HepG2 (cell line): ENCODE measurements at regions not wholly inside any gene's neighbourhood (a gene's known extent, or its start where the extent isn't known, plus 50 kb on each side); places are given as distances from the start of the nearest gene placed in this dataset.

ENCODE experiments used
- ATAC-seq: fragments of 200-7000 bp; cut with Tn5 transposase; 3 replicates; pipeline ENCODE4 v1.9.1; 2020; ENCODE audit warnings: mild to moderate bottlenecking, moderate library complexity
- BruUV-seq: library from RNA; stranded (reverse); fragments of 400-500 nt; replicated peaks from 2 replicates; lab custom pipeline; 2021; lab: Mats Ljungman, UMichigan
- CTCF ChIA-PET: fragments of 300-600 bp; formaldehyde crosslinking; extraction: SDS; loops from one replicate; lab custom pipeline; 2021; ENCODE audit warnings: low total read pairs, inconsistent platforms, low intra/inter-chr PET ratio; lab: Yijun Ruan, JAX
- POLR2A ChIA-PET: fragments of 350-600 bp; sonication (Branson Sonifier 250); formaldehyde crosslinking; loops from one replicate; lab custom pipeline; 2020; ENCODE audit warnings: antibody characterized with exemption, inconsistent platforms; lab: Yijun Ruan, JAX
- DNase-seq: peaks from one replicate; pipeline ENCODE4 v3.0.0-alpha.2; 2015; ENCODE audit warnings: low spot score
- FAIRE-seq: peaks from 3 replicates; lab custom pipeline; 2011; peaks lifted over from hg19 to GRCh38; lab: Jason Lieb, UNC
- H2AFZ ChIP-seq: one replicate; pipeline ENCODE4 v1.6.1; 2011; ENCODE audit warnings: low read length, inconsistent platforms
- H3K27ac ChIP-seq: fragments of 300-600 bp; 3 replicates; pipeline ENCODE4 v1.8.0; 2011; ENCODE audit warnings: mixed run types, mild to moderate bottlenecking, mixed read lengths, low read length, inconsistent platforms; ENCODE audit not compliant: insufficient read depth; ENCODE audit errors: extremely low read length
- H3K27me3 ChIP-seq, 2 experiments: fragments of 200-600 bp in 1 of 2; 2 replicates in 1 of 2; 3 replicates in 1 of 2; pipeline versions ENCODE4 v1.6.0 to v1.8.0; 2011; ENCODE audit warnings: low read length in 2 of 2, mild to moderate bottlenecking in 2 of 2, moderate library complexity in 2 of 2, inconsistent platforms in 1 of 2; ENCODE audit not compliant: insufficient read depth in 2 of 2, control insufficient read depth in 1 of 2
- H3K36me3 ChIP-seq, 2 experiments: fragments of 200-600 bp in 1 of 2; replicated peaks in 1 of 2; 2 replicates in 1 of 2; 3 replicates in 1 of 2; pipeline versions ENCODE4 v1.5.1 to v1.8.0; 2011; ENCODE audit warnings: low read length in 2 of 2, inconsistent platforms in 1 of 2; ENCODE audit not compliant: insufficient read depth in 2 of 2, control insufficient read depth in 1 of 2
- H3K4me1 ChIP-seq: 2 replicates; pipeline ENCODE4 v1.5.1; 2012; ENCODE audit warnings: low read length, inconsistent platforms; ENCODE audit not compliant: insufficient read depth
- H3K4me2 ChIP-seq: 2 replicates; pipeline ENCODE4 v1.6.0; 2011; ENCODE audit warnings: low read depth, low read length, inconsistent platforms
- H3K4me3 ChIP-seq, 3 experiments: fragments of 200-600 bp in 1 of 3; sonication (generic), shearing (Covaris generic) in 1 of 3; replicated peaks in 1 of 3; 2 replicates each; pipeline ENCODE4 v1.5.1; 2011 to 2016; ENCODE audit warnings: low read length in 3 of 3, inconsistent platforms in 2 of 3, low read depth in 2 of 3, mild to moderate bottlenecking in 2 of 3, control low read depth in 1 of 3, mixed read lengths in 1 of 3; ENCODE audit not compliant: insufficient read depth in 1 of 3
- H3K79me2 ChIP-seq: one replicate; pipeline ENCODE4 v1.6.1; 2011; ENCODE audit warnings: low read length, inconsistent platforms; ENCODE audit not compliant: insufficient read depth
- H3K9ac ChIP-seq: 2 replicates; pipeline ENCODE4 v1.6.0; 2011; ENCODE audit warnings: mild to moderate bottlenecking, low read depth, low read length, inconsistent platforms; ENCODE audit not compliant: insufficient read depth
- H3K9me3 ChIP-seq: 2 replicates; pipeline ENCODE4 v1.5.1; 2012; ENCODE audit warnings: mild to moderate bottlenecking, low read length
- H4K20me1 ChIP-seq: 2 replicates; pipeline ENCODE4 v1.6.0; 2011; ENCODE audit warnings: inconsistent platforms, mild to moderate bottlenecking, low read length, moderate library complexity; ENCODE audit not compliant: insufficient read depth
- CCAR2 ChIP-seq: fragments of 200-400 bp; formaldehyde crosslinking; optimal IDR thresholded peaks from 2 replicates; pipeline ENCODE3; 2018; ENCODE audit warnings: low read depth, mild to moderate bottlenecking, low read length, moderate library complexity
- CHCHD3 ChIP-seq: sonication (generic); formaldehyde crosslinking; IDR thresholded peaks from 2 replicates; pipeline ENCODE4 v1.8.0; 2022; ENCODE audit warnings: mild to moderate bottlenecking, missing genetic modification reagents, moderate library complexity
- MEF2D ChIP-seq: sonication (generic); formaldehyde crosslinking; IDR thresholded peaks from 2 replicates; pipeline ENCODE4 v1.5.1; 2020; ENCODE audit warnings: mild to moderate bottlenecking, missing genetic modification reagents
- PHF5A ChIP-seq: IDR thresholded peaks from one replicate; pipeline ENCODE4 v1.6.1; 2018; ENCODE audit warnings: low read depth, missing genetic modification reagents; ENCODE audit not compliant: unreplicated experiment
- PITX1 ChIP-seq: sonication (generic); formaldehyde crosslinking; IDR thresholded peaks from 2 replicates; pipeline ENCODE4 v1.5.1; 2020; ENCODE audit warnings: mild to moderate bottlenecking, missing genetic modification reagents
- RBAK ChIP-seq: sonication (generic); formaldehyde crosslinking; IDR thresholded peaks from 2 replicates; pipeline ENCODE4 v1.5.1; 2020; ENCODE audit warnings: mild to moderate bottlenecking, missing genetic modification reagents
- SIX1 ChIP-seq: sonication (generic); formaldehyde crosslinking; IDR thresholded peaks from 2 replicates; pipeline ENCODE4 v1.4.0; 2020; ENCODE audit warnings: missing genetic modification reagents, borderline replicate concordance
- TCF7L2 ChIP-seq: IDR thresholded peaks from 2 replicates; pipeline ENCODE4 v1.6.1; 2011; ENCODE audit warnings: mild to moderate bottlenecking, low read depth, low read length, moderate library complexity
- ZNF180 ChIP-seq: sonication (generic); formaldehyde crosslinking; IDR thresholded peaks from 2 replicates; pipeline ENCODE4 v1.4.0; 2020; ENCODE audit warnings: low read depth, missing genetic modification reagents, borderline replicate concordance
- ZNF430 ChIP-seq: sonication (generic); formaldehyde crosslinking; IDR thresholded peaks from 2 replicates; pipeline ENCODE4 v1.9.0; 2021; ENCODE audit warnings: mild to moderate bottlenecking, missing genetic modification reagents
- ZNF577 ChIP-seq: sonication (generic); formaldehyde crosslinking; IDR thresholded peaks from 2 replicates; pipeline ENCODE4 v1.4.0; 2020; ENCODE audit warnings: mild to moderate bottlenecking, low read depth, missing genetic modification reagents, borderline replicate concordance
- ZNF781 ChIP-seq: sonication (generic); formaldehyde crosslinking; IDR thresholded peaks from 2 replicates; pipeline ENCODE4 v1.5.1; 2020; ENCODE audit warnings: borderline replicate concordance, mild to moderate bottlenecking, missing genetic modification reagents; ENCODE audit errors: not compliant biosample characterization
- ZNF841 ChIP-seq: sonication (generic); formaldehyde crosslinking; IDR thresholded peaks from 2 replicates; pipeline ENCODE4 v1.8.1; 2023; ENCODE audit warnings: missing genetic modification reagents, borderline replicate concordance
- WGBS: methylation state at CpG from one replicate; pipeline ENCODE4 v1.1.6; 2017; ENCODE audit warnings: low lambda C conversion rate; 5-methylcytosine and 5-hydroxymethylcytosine counted together
- in situ Hi-C: cut with HindIII; loops from 2 replicates; pipeline ENCODE4 v1.10.0; 2017; ENCODE audit warnings: low pct_unique_long_range_greater_than_20kb; ENCODE audit not compliant: extremely low pct_ligation_motif_present
- intact Hi-C: fragments of 100-400 bp; cut with micrococcal nuclease; formaldehyde crosslinking; loops from one replicate; pipeline ENCODE4 v1.10.0; 2022; ENCODE audit not compliant: unreplicated experiment
- TF ChIP-seq, protein P1 (sequence below): sonication (generic); formaldehyde crosslinking; IDR thresholded peaks from 2 replicates; pipeline ENCODE4 v1.4.0; 2020; ENCODE audit warnings: mild to moderate bottlenecking, missing genetic modification reagents

DNA sequence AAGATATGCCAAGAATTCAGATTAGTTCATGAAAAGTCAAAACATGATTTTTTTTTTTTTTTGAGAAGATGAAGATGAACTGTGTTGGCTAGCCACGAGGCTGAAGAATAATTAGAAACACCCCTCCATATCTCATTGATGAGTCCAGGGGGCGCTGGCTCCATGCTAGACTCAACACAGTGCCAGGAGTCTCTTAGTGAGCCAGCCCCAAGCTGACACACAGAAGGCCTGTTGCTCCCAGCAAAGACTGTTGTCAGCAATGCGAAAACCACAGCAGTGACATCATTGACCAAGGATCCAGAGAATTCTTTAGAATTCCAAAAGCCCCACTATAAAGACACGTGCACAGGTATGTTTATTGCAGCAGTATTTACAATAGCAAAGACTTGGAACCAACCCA is 185.2 kb downstream of the ANXA2 start (continued):
- TF ChIP-seq, protein P1, sequence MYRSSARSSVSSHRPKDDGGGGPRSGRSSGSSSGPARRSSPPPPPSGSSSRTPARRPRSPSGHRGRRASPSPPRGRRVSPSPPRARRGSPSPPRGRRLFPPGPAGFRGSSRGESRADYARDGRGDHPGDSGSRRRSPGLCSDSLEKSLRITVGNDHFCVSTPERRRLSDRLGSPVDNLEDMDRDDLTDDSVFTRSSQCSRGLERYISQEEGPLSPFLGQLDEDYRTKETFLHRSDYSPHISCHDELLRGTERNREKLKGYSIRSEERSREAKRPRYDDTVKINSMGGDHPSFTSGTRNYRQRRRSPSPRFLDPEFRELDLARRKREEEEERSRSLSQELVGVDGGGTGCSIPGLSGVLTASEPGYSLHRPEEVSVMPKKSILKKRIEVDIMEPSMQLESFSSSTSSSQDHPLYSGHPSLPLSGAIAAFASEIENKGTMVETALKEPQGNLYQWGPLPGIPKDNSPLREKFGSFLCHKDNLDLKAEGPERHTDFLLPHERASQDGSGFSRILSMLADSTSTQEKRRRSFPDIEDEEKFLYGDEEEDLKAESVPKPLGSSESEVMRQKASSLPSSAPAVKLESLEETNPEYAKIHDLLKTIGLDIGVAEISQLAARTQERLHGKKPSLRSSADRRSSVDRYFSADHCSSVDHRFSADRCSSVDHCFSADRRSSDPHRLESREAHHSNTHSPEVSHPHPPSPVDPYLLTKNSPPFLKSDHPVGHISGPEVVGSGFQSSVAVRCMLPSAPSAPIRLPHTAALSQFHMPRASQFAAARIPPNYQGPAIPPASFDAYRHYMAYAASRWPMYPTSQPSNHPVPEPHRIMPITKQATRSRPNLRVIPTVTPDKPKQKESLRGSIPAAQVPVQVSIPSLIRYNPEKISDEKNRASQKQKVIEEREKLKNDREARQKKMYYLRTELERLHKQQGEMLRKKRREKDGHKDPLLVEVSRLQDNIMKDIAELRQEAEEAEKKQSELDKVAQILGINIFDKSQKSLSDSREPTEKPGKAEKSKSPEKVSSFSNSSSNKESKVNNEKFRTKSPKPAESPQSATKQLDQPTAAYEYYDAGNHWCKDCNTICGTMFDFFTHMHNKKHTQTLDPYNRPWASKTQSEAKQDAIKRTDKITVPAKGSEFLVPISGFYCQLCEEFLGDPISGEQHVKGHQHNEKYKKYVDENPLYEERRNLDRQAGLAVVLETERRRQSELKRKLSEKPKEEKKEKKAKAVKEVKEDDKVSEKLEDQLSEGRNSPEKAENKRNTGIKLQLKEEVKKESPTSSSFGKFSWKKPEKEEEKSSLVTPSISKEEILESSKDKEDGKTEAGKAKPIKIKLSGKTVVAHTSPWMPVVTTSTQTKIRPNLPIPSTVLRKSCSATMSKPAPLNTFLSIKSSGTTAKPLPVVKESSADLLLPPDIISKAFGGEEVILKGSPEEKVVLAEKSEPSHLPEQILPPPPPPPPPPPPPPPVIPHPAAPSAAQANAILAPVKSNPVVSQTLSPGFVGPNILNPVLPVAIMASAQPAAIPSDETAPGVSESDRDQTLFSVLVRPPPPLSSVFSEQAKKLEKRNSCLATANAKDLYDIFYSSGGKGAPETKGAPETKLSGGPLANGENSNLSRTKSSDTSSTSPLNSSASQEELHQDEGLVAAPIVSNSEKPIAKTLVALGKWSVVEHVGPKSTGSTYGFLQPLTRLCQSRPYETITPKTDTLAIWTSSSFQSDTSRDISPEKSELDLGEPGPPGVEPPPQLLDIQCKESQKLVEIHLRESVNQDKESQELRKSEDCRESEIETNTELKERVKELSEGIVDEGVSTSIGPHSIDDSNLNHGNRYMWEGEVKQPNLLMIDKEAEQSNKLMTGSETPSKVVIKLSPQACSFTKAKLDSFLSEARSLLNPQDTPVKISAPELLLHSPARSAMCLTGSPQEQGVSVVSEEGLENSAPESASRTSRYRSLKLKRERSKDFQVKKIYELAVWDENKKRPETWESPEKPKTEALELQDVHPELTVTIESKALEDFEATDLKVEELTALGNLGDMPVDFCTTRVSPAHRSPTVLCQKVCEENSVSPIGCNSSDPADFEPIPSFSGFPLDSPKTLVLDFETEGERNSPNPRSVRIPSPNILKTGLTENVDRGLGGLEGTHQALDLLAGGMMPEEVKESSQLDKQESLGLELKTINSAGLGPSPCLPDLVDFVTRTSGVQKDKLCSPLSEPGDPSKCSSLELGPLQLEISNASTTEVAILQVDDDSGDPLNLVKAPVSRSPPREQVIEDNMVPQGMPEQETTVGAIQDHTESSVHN (CRISPR knock-in tag) = no peak
- no peak for TF ChIP-seq ZNF577 (CRISPR knock-in tag)
- TF ChIP-seq CHCHD3 = no peak

DNA sequence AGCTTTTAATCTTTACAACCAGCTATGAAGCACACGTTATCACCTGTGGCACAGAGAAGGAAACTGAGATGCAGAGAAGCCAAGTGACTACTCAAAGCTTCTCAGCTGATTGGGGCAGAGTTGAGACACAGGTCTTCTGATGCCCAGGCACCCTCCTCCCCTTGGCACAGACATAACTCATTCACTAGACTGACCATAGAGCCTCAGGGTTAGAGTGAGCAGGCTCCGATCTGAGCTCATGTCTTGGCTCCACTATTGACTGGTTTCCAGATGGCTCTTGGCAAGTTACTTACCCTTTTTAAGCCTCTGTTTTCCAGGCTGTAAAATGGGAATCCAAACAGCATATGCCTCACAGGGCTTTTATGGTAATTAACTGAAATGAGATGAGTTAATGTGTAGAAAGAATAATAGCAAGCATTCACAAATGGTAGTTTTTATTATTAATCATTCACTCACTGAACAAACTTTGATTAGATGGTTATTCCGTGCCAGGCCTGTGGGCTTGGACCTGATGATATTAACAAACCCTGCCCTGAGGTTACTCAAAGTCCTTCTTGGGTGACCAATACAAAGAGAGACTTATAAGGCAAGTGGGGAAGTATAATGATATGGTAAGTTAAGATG is 184.3 kb downstream of the ANXA2 start:
- no peak for FAIRE-seq
- intact Hi-C loops = loop anchor here (5.0 kb wide), 1 partner anchor 114 kb away; no protein-coding TSS in a partner anchor
- H3K4me2 ChIP-seq = no peak overlapping the region
- H3K27me3 ChIP-seq = no peaks in the 10 kb centered on the region
- POLR2A ChIA-PET = no interaction called here
- H2AFZ ChIP-seq = no peak overlapping the region
- ATAC-seq = no peak
- CTCF ChIA-PET = no interaction called here
- no peak overlapping the region for H3K27ac ChIP-seq
- H3K9ac ChIP-seq = no peak overlapping the region
- H3K9me3 ChIP-seq = no peaks in the 10 kb centered on the region
- WGBS = 20% methylated on average over 3 of the region's 3 CpGs
- H3K79me2 ChIP-seq = no peaks in the 10 kb centered on the region
- no peaks in the 10 kb centered on the region for H3K4me1 ChIP-seq
- in situ Hi-C loops = no loop called here
- no TSS peak for BruUV-seq
- no peaks in the 10 kb centered on the region for H3K36me3 ChIP-seq
- no peaks in the 10 kb centered on the region for H4K20me1 ChIP-seq
- H3K4me3 ChIP-seq = no peak overlapping the region
- DNase-seq = no peak
- no peak for TF ChIP-seq SIX1
- no peak for TF ChIP-seq TCF7L2
- TF ChIP-seq PITX1 = no peak
- TF ChIP-seq MEF2D (CRISPR knock-in tag) = no peak
- TF ChIP-seq ZNF180 (CRISPR knock-in tag) = no peak
- TF ChIP-seq RBAK (CRISPR knock-in tag) = no peak
- TF ChIP-seq ZNF781 (CRISPR knock-in tag) = no peak
- TF ChIP-seq CCAR2 = no peak
- no peak for TF ChIP-seq ZNF841 (CRISPR knock-in tag)
- no peak for TF ChIP-seq PHF5A (CRISPR knock-in tag)
- TF ChIP-seq ZNF430 (CRISPR knock-in tag) = no peak
